GM20000 (cell line): ENCODE measurements at regions not wholly inside any gene's neighbourhood (a gene's known extent, or its start where the extent isn't known, plus 50 kb on each side); places are given as distances from the start of the nearest gene placed in this dataset.
"Not testable (repeated sequence)": the region's sequence is repeated elsewhere in the genome, so short reads cannot be mapped to it uniquely, and the experiment has no call there.

Experiments
- DNase-seq: peaks from one replicate; pipeline ENCODE4 v3.0.0; 2012; ENCODE audit warnings: low spot score
- CTCF ChIP-seq: IDR thresholded peaks from 2 replicates; pipeline ENCODE4 v1.5.1; 2012; ENCODE audit warnings: mild to moderate bottlenecking, control low read depth; ENCODE audit errors: extremely low read depth, missing control alignments

GRCh38 chrX:65928522-65928921 is 111.4 kb downstream of the VSIG4 start:
- no peak for TF ChIP-seq CTCF
- DNase-seq: no peak

- not testable (repeated sequence) for DNase-seq
These were observed 112.5 kb downstream of the VSIG4 start for GRCh38 chrX:65927386-65927785.

GRCh38 chrX:65926095-65927019 is 113.5 kb downstream of the VSIG4 start:
- no peak for TF ChIP-seq CTCF
- no peak for DNase-seq

GRCh38 chrX:65925592-65925991 is 114.3 kb downstream of the VSIG4 start:
- TF ChIP-seq CTCF: no peak
- DNase-seq: no peak

- TF ChIP-seq CTCF: no peak
- no peak for DNase-seq
These were observed 114.9 kb downstream of the VSIG4 start for GRCh38 chrX:65925005-65925404.

GRCh38 chrX:65921363-65921762 is 118.5 kb downstream of the VSIG4 start:
- no peak for DNase-seq

GRCh38 chrX:65920620-65921019 is 119.3 kb downstream of the VSIG4 start:
- TF ChIP-seq CTCF: no peak
- DNase-seq: no peak

More at GRCh38 chrX:65921363-65921762, 118.5 kb downstream of the VSIG4 start:
- TF ChIP-seq CTCF: no peak

- no peak for TF ChIP-seq CTCF
- DNase-seq: no peak
These were observed 129.0 kb downstream of the VSIG4 start for GRCh38 chrX:65910899-65911298.
